MM.1S (cell line): ENCODE measurements at regions not wholly inside any gene's neighbourhood (a gene's known extent, or its start where the extent isn't known, plus 50 kb on each side); places are given as distances from the start of the nearest gene placed in this dataset.

Source experiments
- CTCF ChIP-seq: fragments of 300-600 bp; sonication (generic); IDR thresholded peaks from 2 replicates; pipeline ENCODE4 v1.5.1; 2016; ENCODE audit warnings: antibody characterized with exemption, low read length, mixed read lengths
- EZH2 ChIP-seq: fragments of 300-600 bp; sonication (generic); optimal IDR thresholded peaks from 2 replicates; pipeline ENCODE3; 2017; ENCODE audit warnings: low read depth, mild to moderate bottlenecking, antibody characterized with exemption, low read length, mixed read lengths

GRCh38 chr1:13956393-13956792 is 256.4 kb downstream of the PRDM2 start:
- TF ChIP-seq CTCF (no peak), EZH2 (no peak)
